Stimulated activated CD8-positive, alpha-beta memory T cell treated with anti-CD3 and anti-CD28 coated beads, Interleukin-7, amount 100 ng/mL, for 4 hours (primary cell): ENCODE measurements at regions not wholly inside any gene's neighbourhood (a gene's known extent, or its start where the extent isn't known, plus 50 kb on each side); places are given as distances from the start of the nearest gene placed in this dataset.

Experiments used
- DNase-seq, 2 donors: peaks; one replicate each; pipeline ENCODE4 v3.0.0-alpha.2; 2020; ENCODE audit warnings: low read depth in 2 of 2

DNA sequence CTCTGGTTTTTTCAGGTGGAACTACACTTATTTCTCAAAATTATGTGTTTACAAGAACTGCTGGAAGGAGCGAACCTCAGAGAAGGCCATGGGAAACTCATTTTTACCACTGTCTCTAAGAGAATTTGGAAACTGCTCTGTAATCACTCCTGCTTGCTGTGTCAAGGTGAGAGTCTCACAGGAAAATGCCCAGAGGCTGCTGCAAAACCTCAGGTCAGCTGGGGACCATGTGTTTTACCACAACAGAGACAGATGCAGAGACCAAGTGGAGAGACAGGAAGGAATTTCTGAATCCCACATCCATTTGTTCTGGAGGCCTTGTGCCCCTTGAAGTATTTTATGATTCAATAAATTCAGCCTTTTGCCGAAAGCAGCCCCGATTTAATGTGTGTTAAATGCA, 743.8 kb upstream of the SLC10A2 start:
- no peak for DNase-seq

DNA sequence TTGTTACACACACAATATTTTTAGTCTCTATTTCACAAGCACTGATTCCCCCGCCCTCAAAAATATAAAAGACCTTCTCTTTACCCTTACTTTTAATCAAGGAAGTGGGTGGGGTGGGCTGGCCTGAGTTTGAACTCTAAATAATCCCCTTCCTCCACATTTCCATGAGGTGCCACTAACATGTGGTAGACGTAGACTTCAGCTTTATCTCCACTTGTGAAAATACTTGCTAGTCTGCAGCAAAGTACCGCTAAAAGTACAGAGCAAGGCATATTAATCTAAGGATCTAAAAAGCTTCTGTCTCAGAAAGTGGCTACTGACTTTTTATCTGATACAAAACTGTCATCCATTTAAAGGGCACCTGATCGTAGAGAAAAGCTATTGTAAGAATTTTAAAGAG, 739.6 kb upstream of the SLC10A2 start:
- no peak for DNase-seq

- DNase-seq: no peak
Measured at GRCh38 chr13:103803349-103803748, 737.1 kb upstream of the SLC10A2 start.

GRCh38 chr13:103799028-103799427, 732.8 kb upstream of the SLC10A2 start:
- no peak for DNase-seq

GRCh38 chr13:103795892-103796478, 729.8 kb upstream of the SLC10A2 start:
- no peak for DNase-seq

DNA sequence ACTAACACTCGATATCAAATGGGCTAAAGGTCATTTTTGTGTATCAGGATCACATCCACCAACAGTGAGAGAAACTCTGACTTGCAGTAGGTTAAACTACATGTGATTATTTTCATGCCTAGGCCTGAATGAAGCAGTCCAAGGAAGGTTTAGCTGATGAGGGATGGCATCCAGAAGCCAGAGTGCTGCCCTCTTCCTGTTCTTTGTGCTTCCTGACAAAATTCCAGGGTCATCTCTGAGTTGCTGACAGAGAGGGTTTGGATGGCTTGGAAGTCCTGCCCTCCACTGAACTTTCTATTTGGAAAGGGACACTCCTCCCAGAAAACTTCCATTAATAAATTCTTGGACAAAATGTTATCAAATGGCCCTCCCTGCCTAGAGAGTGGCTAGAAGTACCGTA, 728.3 kb upstream of the SLC10A2 start:
- no peak for DNase-seq

- no peak for DNase-seq
Measured at GRCh38 chr13:103788061-103788652, 721.9 kb upstream of the SLC10A2 start.

DNA sequence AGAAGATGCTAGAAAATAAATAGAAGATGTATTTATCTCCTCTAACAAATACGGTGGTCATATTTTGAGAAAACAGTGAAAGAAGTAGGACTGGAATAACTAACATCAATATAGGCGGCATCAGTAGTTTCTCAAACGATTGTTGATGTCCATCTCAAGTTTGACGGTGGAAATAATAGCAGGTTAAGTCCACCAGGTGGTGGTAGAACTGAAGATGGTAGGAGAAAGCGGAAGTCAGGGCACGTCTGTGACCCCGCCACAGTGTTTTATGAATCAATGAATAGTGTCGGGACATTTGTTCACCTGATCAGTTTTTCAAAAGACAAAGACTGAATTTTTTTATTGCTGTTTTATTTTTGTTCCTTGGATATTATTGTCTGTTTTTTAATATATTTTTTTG, 706.4 kb upstream of the SLC10A2 start:
- no peak for DNase-seq

DNA sequence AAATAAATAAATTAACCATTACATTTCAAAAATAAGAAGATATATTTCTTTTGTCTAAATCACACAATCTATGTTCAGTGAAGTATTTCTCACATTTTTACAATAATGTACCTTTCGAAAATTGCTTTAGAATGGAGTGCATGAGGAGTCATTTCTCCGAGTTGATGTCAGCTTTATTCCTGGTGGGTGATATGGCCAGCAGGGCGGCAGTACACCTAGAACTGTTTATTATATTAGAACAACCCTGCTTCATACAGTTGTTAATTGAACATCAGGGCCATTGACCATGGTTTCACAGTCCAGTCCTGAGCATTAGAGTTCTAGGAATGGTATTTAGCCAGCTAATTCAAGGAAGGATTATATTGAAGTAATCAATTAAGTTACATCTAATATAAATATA, 696.3 kb upstream of the SLC10A2 start:
- no peak for DNase-seq

GRCh38 chr13:103759361-103759760, 693.1 kb upstream of the SLC10A2 start:
- no peak for DNase-seq

- no peak for DNase-seq
Measured at GRCh38 chr13:103758222-103758621, 692.0 kb upstream of the SLC10A2 start.

DNA sequence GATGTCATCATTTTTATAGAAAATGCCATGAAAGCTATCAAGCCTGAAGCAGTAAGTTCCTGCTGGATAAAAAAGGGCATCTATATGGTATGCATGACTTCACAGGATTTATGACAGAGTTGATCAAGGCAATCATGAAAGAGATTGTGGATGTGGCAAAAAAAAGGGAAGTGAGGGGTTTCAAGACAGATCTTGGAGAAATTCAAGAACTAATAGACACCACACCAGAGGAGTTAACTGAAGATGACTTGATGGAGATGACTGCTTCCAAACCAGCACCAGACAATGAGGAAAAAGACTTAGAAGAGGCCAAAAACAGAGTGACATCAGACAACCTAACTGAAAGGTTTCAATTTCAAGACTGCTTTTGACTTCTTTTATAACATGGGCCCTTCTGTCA, 691.1 kb upstream of the SLC10A2 start:
- DNase-seq: no peak

- DNase-seq: no peak
Measured at GRCh38 chr13:103754783-103755182, 688.6 kb upstream of the SLC10A2 start.

- DNase-seq: no peak
Measured at GRCh38 chr13:103734837-103735236, 668.6 kb upstream of the SLC10A2 start.

GRCh38 chr13:103731959-103732358, 665.7 kb upstream of the SLC10A2 start:
- no peak for DNase-seq

DNA sequence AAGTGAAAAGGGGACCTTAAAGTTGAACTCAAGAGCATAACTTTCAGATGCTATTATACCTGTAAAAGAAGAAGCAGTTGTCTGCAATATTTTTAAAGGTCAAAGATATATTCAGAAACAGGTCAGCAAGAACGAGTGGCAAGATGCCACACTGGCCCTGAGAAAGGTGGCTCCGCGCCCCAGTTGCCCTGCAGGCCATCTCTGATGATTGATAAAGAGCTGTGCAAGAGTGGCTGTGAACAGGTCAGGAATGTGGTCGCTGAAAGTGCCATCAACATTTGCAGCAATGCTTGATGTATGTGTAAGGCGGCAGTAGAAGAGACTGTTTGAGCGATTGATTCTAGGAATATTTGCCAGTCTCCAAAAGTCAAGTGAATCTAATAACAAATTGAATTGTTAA, 664.2 kb upstream of the SLC10A2 start:
- no peak for DNase-seq

GRCh38 chr13:103726808-103727207, 660.6 kb upstream of the SLC10A2 start:
- DNase-seq: no peak

- no peak for DNase-seq
Measured at GRCh38 chr13:103716718-103717117, 650.5 kb upstream of the SLC10A2 start.

- DNase-seq: no peak
Measured at GRCh38 chr13:103715335-103715734, 649.1 kb upstream of the SLC10A2 start.

GRCh38 chr13:103703246-103703645, 637.0 kb upstream of the SLC10A2 start:
- DNase-seq: no peak

DNA sequence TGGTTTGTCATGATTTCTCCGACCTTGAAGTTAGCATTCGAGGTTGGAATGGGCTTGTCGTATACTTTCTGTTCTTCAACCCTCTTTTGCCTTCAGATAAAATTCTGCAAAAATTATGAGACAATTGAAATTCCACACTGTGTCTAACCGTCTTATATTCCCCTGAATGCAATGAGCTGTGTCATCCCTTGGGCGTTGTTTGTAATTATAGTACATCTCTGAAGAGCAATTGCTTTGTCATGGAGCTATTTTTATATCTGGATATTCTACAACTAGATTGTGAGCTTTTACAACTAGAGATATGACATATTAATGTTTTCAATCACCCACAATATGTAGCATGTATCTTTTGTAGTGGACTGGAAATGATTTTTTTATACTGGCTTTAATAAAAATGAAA, 631.8 kb upstream of the SLC10A2 start:
- no peak for DNase-seq

GRCh38 chr13:103695320-103695719, 629.1 kb upstream of the SLC10A2 start:
- no peak for DNase-seq

DNA sequence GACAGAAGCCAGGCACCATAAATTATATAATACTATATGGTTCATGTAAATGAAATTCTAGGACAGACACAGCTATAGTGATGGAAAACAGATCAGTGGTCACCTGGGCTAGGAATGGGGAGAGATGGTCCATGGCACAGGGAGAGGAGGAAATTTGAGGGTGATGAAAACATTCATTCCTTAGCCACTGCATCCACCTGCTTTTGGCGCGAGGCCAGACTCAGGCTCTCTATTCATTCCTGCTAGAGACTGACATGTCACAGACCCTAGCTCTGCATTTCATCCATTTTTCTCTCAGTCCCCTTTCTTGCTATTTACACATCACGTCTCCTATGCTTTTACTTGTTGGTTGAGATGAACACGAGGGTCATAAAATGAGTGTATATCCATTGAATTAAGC, 628.3 kb upstream of the SLC10A2 start:
- no peak for DNase-seq

- DNase-seq: no peak
Measured at GRCh38 chr13:103694033-103694432, 627.8 kb upstream of the SLC10A2 start.
